ENCODE measurements at regions not wholly inside any gene's neighbourhood (a gene's known extent, or its start where the extent isn't known, plus 50 kb on each side); places are given as distances from the start of the nearest gene placed in this dataset.

GRCh38 chr3:134427400-134428111 lies 53.3 kb upstream of the AMOTL2 start:
- DNase-seq (ENCODE audit: low read depth): peak; percentile 100

GRCh38 chr3:134426660-134427181 lies 52.5 kb upstream of the AMOTL2 start:
- peak; percentile 95 for DNase-seq (ENCODE audit: low read depth)

GRCh38 chr3:134425943-134426342 lies 51.7 kb upstream of the AMOTL2 start:
- no peak for DNase-seq (ENCODE audit: low read depth)
